ENCODE measurements at regions not wholly inside any gene's neighbourhood (a gene's known extent, or its start where the extent isn't known, plus 50 kb on each side); places are given as distances from the start of the nearest gene placed in this dataset.

- DNase-seq: no peak
Measured at GRCh38 chr2:173651891-173652290, 297.2 kb downstream of the CDCA7 start.

- no peak for DNase-seq
Measured at GRCh38 chr2:173652311-173652710, 297.6 kb downstream of the CDCA7 start.

GRCh38 chr2:173652767-173653431 lies 298.2 kb downstream of the CDCA7 start:
- no peak for DNase-seq

- DNase-seq: no peak
Measured at GRCh38 chr2:173653432-173653805, 298.7 kb downstream of the CDCA7 start.

- DNase-seq: no peak
Measured at GRCh38 chr2:173654161-173654895, 299.7 kb downstream of the CDCA7 start.

- DNase-seq: no peak
Measured at GRCh38 chr2:173654896-173655265, 300.2 kb downstream of the CDCA7 start.

- DNase-seq: no peak
Measured at GRCh38 chr2:173656086-173656485, 301.4 kb downstream of the CDCA7 start.

- DNase-seq: no peak
Measured at GRCh38 chr2:173657996-173658717, 303.5 kb downstream of the CDCA7 start.

- DNase-seq: no peak
Measured at GRCh38 chr2:173658946-173659371, 304.3 kb downstream of the CDCA7 start.

- DNase-seq: no peak
Measured at GRCh38 chr2:173659509-173659908, 304.8 kb downstream of the CDCA7 start.

GRCh38 chr2:173661586-173661985 lies 303.6 kb downstream of the SP3 start:
- no peak for DNase-seq

- DNase-seq: no peak
Measured at GRCh38 chr2:173663353-173663752, 301.8 kb downstream of the SP3 start.

- no peak for DNase-seq
Measured at GRCh38 chr2:173663835-173664512, 301.2 kb downstream of the SP3 start.

- no peak for DNase-seq
Measured at GRCh38 chr2:173664513-173664910, 300.7 kb downstream of the SP3 start.

GRCh38 chr2:173666171-173666888 lies 298.8 kb downstream of the SP3 start:
- DNase-seq: no peak

GRCh38 chr2:173667014-173667413 lies 298.2 kb downstream of the SP3 start:
- DNase-seq: no peak

- DNase-seq: no peak
Measured at GRCh38 chr2:173667415-173667814, 297.8 kb downstream of the SP3 start.

GRCh38 chr2:173669271-173669853 lies 295.8 kb downstream of the SP3 start:
- no peak for DNase-seq

- no peak for DNase-seq
Measured at GRCh38 chr2:173669888-173670287, 295.3 kb downstream of the SP3 start.

GRCh38 chr2:173672573-173673340 lies 292.4 kb downstream of the SP3 start:
- no peak for DNase-seq

GRCh38 chr2:173673640-173674039 lies 291.5 kb downstream of the SP3 start:
- no peak for DNase-seq

- peak; percentile 4 for DNase-seq
Measured at GRCh38 chr2:173676647-173677046, 288.5 kb downstream of the SP3 start.

Measured in suppressor macrophage treated with lipopolysaccharide for 4 hours (primary cell).